Inflammatory macrophage treated with lipopolysaccharide for 1 hour (primary cell): ENCODE measurements at regions not wholly inside any gene's neighbourhood (a gene's known extent, or its start where the extent isn't known, plus 50 kb on each side); places are given as distances from the start of the nearest gene placed in this dataset.
"Not testable (repeated sequence)": the region's sequence is repeated elsewhere in the genome, so short reads cannot be mapped to it uniquely, and the experiment has no call there.

ENCODE experiments used
- DNase-seq, 2 donors: peaks; one replicate each; pipeline ENCODE4 v3.0.0-alpha.2; 2020 to 2022

DNA sequence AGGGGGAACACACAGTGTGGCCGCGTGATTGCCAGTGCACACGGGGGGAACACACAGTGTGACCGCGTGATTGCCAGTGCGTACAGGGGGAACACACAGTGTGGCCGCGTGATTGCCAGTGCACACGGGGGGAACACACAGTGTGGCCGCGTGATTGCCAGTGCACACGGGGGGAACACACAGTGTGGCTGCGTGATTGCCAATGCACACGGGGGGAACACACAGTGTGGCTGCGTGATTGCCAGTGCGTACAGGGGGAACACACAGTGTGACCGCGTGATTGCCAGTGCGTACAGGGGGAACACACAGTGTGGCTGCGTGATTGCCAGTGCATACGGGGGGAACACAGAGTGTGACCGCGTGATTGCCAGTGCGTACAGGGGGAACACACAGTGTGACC lies 140.3 kb downstream of the RTP5 start:
- not testable (repeated sequence) for DNase-seq

DNA sequence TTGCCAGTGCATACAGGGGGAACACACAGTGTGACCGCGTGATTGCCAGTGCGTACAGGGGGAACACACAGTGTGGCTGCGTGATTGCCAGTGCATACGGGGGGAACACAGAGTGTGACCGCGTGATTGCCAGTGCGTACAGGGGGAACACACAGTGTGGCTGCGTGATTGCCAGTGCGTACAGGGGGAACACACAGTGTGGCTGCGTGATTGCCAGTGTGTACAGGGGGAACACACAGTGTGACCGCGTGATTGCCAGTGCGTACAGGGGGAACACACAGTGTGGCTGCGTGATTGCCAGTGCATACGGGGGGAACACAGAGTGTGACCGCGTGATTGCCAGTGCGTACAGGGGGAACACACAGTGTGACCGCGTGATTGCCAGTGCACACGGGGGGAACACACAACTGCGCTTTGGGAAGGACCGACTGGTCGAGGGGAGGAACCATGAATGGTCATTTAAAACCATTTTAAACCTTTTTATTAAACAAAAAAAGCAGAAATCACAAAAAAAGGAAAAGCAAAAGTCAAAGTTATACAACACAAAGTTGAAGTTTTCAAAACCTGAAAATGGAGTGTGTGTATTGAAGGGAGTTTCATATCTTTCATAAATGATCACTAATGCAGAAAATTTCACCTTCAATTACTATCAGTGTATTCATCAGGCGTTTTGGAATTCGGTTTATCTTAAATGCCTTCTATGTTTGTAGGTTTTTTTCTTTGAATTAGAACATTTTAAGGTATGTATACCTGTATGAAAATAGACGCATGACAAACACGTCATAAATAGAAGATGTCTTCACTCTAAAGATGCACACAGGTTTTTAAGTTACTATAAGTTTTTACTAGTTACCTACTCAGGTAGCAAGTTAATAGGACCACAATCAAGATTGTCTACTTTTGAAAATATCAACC lies 141.0 kb downstream of the RTP5 start:
- not testable (repeated sequence) for DNase-seq

DNA sequence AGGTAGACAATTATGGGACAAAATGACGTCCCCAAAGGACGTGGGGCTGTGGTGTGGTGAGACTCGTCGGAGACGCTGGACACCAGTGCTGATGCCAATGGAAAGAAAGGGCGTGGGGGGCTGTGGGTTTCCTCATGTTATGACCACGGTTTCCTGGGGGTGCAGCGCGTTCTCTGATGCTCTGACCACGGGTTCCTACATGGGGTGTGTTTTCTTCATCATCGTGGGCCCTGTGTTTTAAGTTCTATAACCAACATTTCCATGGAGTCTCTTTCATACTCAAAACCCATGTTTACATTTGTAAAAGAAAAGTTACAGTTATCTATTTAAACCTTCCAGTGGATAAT lies 141.6 kb downstream of the RTP5 start:
- DNase-seq = peak; percentile 36 to 37

DNA sequence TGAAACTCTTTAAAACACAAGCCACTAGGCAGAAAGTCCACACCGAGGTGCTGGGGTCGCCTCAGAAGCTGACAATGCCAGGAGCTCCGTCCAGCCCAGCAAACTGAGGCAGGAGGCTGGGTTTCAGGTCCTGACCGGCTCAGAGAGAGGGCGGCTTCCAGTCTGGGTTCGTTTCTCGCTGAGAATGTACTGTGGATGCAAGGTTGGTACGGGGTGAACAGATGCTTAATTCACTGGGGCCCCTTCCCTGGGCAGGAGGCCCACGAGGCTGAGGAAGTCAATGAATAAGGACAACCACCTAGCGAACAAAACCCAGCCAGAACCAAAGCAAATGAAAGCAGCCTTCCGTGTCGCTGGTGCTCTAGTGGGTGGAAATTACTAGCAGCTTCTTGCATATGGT lies 142.0 kb downstream of the RTP5 start:
- no peak for DNase-seq

- peak; percentile 43 to 53 for DNase-seq
These were observed 142.6 kb downstream of the RTP5 start for GRCh38 chr2:242011991-242012764.

DNA sequence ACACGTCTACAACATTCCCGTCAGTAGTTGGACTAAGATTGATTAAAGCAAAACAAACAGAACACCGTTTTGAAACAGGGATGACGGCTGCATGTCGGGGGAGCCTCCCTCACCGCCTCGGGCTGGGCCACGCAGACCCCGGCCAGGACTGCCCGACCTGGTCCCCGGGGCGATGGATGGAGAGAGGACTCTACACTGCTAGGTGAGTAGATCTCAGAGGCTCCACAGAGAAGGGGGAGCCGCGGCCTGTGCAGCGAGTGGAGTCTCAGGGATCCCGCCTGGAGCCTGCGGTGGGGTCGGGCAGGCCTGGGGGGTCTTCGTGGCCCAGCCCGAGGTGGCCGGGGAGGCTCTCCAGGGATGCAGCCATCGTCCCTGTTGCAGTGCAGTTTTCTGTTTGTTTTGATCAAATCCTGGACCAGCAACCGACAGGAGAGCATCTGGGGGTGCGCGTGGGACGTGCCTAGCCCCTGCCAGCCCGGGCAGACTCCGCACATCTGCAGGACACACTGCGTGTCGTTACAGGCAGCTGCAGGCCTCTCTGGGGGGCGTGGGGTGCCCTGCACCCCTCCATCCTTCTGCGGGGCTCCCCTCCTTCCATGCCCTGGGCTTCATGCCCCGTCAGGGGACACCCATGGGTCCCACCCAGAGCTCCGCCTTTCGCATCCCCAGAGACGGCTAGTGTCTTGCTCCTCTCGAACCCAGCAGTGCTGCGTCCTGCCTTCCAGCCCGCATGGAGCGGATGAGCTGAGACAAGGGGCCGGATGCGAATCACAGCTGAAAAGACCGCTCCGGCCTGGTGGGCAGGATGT lies 143.6 kb downstream of the RTP5 start:
- no peak for DNase-seq

- DNase-seq = no peak
These were observed 144.2 kb downstream of the RTP5 start for GRCh38 chr2:242013771-242014170.

GRCh38 chr2:242015108-242016065 lies 145.9 kb downstream of the RTP5 start:
- no peak for DNase-seq

GRCh38 chr2:242017086-242017485 lies 147.6 kb downstream of the RTP5 start:
- no peak for DNase-seq

GRCh38 chr2:242018416-242018815 lies 148.9 kb downstream of the RTP5 start:
- not testable (repeated sequence) for DNase-seq

- DNase-seq = no peak
These were observed 149.8 kb downstream of the RTP5 start for GRCh38 chr2:242019344-242019743.

DNA sequence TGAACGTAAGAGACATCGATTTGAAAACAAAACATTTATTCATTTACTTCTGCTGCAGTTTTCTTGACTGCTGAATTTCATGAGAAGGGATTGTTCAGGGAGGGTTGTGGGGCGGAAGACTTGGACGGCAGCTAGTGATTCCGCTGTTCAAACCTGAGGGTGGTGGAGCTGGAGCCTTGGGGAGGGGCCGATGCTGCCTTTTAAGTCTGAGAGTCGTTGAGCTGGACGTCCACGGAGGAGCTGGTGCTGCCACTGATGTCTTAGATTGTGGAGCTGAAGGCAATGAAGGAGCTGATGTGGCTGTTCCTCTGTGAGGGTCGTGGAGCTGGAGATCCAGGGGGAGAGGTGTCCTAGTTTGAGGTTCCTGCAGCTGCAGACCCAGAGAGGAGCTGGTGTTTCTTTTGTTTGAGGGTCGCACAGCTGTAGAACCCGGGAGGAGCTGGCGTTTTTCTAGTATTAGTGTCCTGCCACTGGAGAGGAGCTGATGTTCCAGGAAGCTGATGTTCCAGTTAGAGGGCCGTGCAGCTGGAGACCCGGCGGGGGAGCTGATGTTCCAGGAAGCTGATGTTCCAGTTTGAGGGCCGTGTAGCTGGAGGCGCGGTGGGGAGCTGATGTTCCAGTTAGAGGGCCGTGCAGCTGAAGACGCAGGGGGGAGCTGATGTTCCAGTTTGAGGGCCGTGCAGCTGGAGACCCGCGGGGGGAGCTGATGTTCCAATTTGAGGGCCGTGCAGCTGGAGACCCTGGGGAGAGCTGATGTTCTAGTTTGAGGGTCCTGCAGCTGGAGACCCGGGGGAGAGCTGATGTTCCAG lies 150.9 kb downstream of the RTP5 start:
- DNase-seq = no peak

DNA sequence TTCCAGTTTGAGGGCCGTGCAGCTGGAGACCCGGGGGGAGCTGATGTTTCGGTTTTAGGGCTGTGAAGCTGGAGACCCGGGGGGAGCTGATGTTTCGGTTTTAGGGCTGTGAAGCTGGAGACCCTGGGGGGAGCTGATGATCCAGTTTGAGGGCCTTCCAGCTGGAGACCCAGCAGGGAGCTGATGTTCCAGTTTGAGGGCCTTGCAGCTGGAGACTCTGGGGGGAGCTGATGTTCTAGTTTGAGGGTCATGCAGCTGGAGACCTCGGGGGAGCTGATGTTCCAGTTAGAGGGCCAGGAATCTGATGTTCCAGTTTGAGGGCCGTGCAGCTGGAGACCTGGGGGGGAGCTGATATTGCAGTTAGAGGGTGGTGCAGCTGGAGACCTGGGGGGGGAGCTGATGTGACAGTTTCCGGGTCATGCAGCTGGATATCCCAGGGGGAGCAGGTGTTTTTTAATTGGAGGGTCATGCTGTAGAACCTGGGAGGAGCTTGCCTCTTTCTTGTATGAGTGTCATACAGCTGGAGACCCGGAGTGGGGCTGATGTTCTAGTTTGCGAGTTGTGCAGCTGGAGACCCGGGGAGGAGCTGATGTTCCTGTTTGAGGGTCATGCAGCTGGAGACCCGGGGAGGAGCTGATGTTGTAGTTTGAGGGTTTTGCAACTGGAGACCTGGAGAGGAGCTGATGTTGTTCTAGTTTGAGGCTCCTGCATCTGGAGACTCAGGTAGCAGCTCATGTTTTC lies 153.2 kb downstream of the RTP5 start:
- DNase-seq = no peak

- no peak for DNase-seq
These were observed 155.3 kb downstream of the RTP5 start for GRCh38 chr2:242024751-242025355.

- DNase-seq = no peak
These were observed 158.3 kb downstream of the RTP5 start for GRCh38 chr2:242027676-242028450.

- DNase-seq = no peak
These were observed 160.1 kb downstream of the RTP5 start for GRCh38 chr2:242029422-242030225.

DNA sequence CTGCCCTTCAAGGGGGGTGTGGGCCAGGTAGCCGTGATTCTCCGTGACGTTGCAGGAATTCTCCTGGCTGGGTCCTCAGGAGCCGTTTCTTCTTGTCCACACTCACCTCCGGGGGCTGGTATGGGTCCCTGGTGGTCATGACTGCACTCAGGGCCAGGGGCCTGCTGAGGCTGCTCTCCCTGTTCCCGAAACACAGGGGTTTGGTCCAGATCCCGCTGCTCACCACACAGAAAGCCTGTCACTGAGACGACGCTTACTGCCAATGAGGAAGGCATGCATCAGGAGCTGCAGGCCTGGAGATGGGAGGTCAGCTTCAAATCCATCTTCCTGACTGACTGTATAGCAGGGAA lies 160.7 kb downstream of the RTP5 start:
- DNase-seq = no peak

DNA sequence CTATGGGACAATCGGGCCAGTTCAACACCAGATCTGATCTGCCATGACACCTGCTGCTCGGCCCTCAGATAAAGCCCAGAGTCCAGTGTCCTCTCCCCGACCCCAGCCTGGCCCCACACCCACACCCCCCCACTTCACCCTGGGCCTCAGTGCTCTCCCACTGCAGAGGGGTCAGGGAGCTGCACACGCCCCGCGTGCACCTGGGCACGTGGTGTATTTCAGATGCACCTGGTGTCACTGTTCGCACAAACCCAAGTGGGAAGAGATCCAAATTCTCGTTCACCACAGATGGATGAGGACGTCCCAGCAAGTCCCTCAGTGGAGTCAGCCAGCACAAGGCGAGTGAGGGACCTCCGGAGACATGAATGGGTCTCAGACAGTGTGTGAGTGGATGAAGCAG lies 161.3 kb downstream of the RTP5 start:
- no peak for DNase-seq
